ENCODE measurements at regions not wholly inside any gene's neighbourhood (a gene's known extent, or its start where the extent isn't known, plus 50 kb on each side); places are given as distances from the start of the nearest gene placed in this dataset.

- Histone ChIP-seq H2BK120ac (ENCODE audit: low read depth, low read length, poor library complexity, severe bottlenecking) (no peak overlapping the region), H3K27ac (ENCODE audit: insufficient read length, low read depth, low read length) (no peak overlapping the region), H3K4me1 (ENCODE audit: insufficient read depth, low read length) (peaks cover 4% of the 10 kb centered on the region), H3K14ac (ENCODE audit: insufficient read depth, low read length) (no peak overlapping the region), H3K56ac (ENCODE audit: insufficient read length, low read depth, low read length) (no peak overlapping the region), H2AFZ (ENCODE audit: low read length) (no peak overlapping the region), H4K8ac (replicated peaks; ENCODE audit: insufficient read length, low read depth, low read length) (no peak overlapping the region), H4K5ac (ENCODE audit: insufficient read length, low read depth, low read length) (no peak overlapping the region), H3T11ph (ENCODE audit: low read length) (no peak overlapping the region), H4K91ac (ENCODE audit: insufficient read length, low read depth, low read length) (no peak overlapping the region), H3K18ac (ENCODE audit: insufficient read length, low read depth, low read length) (no peak overlapping the region), H3K27me3 (ENCODE audit: insufficient read depth, low read length) (no peaks in the 10 kb centered on the region), H3K9ac (ENCODE audit: extremely low read depth, insufficient read length, low read length) (no peak overlapping the region), H2BK12ac (ENCODE audit: insufficient read length, low read depth, low read length) (no peak overlapping the region), H3K23me2 (ENCODE audit: insufficient read length, low read depth, low read length, poor library complexity, severe bottlenecking) (no peaks in the 10 kb centered on the region), H3K79me2 (ENCODE audit: insufficient read depth, low read length) (no peaks in the 10 kb centered on the region), H2BK15ac (ENCODE audit: low read depth, low read length) (no peak overlapping the region), H3K9me3 (ENCODE audit: control insufficient read depth, low read depth, low read length) (no peaks in the 10 kb centered on the region), H2BK20ac (ENCODE audit: low read depth, low read length, poor library complexity, severe bottlenecking) (no peak overlapping the region), H2BK5ac (ENCODE audit: insufficient read length, low read length) (no peak overlapping the region), H3K4me2 (ENCODE audit: insufficient read depth, insufficient read length, low read length) (no peak overlapping the region), H3K23ac (ENCODE audit: insufficient read length, low read depth, low read length) (no peak overlapping the region), H2AK5ac (ENCODE audit: insufficient read length, low read length) (no peak overlapping the region), H3K4ac (ENCODE audit: low read depth, low read length) (no peak overlapping the region), H3K79me1 (ENCODE audit: insufficient read depth, low read depth, low read length, poor library complexity, severe bottlenecking) (no peaks in the 10 kb centered on the region), H4K20me1 (ENCODE audit: control insufficient read depth, insufficient read depth, insufficient read length) (no peaks in the 10 kb centered on the region)
- Mint-ChIP-seq H3K27ac (no peak overlapping the region), H3K9me3 (peaks cover 0 to 10% of the 10 kb centered on the region in 2 experiments; a peak in 3 of 5 replicates), H3K36me3 (ENCODE audit: insufficient read depth in 1 of 3, low read depth in 3 of 3) (peaks cover 0 to 8% (median 0%) of the 10 kb centered on the region in 3 experiments; a peak in 2 of 7 replicates), H3K4me3 (no peak overlapping the region), H3K27me3 (ENCODE audit: low read depth) (no peaks in the 10 kb centered on the region), H3K4me1 (peaks cover 16 to 17% of the 10 kb centered on the region in 2 experiments)
- WGBS (ENCODE audit: extremely low coverage, insufficient read length, low lambda C conversion rate), result no CpG with 5 or more reads among the region's 3 CpGs
- DNase-seq, result no peak
- TF ChIP-seq CTCF (conservative IDR thresholded peaks at IDR 0.05), result no peak
These were observed 110.4 kb upstream of the C1orf21 start for GRCh38 chr1:184276416-184276815.
